ENCODE measurements at regions not wholly inside any gene's neighbourhood (a gene's known extent, or its start where the extent isn't known, plus 50 kb on each side); places are given as distances from the start of the nearest gene placed in this dataset.
A peak's percentile ranks its signal among the peaks of the same experiment; 100 is the strongest.

DNA sequence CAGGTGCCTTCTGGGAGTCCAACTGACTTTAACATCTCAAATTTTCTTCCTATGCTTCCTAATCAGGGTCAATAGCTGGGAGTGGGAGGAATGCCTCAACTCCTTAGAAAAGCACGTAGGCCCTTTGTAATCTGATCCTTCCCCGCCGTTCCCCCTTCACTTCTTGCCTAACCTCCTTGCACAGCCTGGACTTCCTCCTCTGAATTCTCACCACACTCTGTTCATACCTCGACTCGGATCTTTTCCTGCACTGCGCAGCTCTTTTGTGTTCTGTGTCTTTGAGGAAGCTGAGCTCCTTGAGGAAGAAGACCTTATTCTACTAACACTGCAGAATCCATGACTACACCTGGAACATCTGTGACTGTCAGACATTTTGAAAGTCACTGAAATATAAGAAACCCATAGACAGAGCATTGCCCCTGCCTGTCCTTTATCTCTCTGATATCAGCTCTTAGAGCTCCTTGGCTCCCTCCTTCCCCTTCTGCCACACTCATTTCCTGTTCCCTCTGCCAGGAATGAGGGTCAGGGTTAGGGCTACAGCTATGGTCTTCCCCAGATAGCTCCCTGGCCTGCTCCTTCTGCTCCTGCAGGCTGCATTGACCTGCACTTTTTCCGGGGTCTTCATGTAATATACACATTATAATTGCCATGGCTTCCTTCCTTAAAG lies 140.2 kb upstream of the LDB2 start:
- no peaks in the 10 kb centered on the region for H3K27me3 ChIP-seq (ENCODE audit: control insufficient read depth in 1 of 2, insufficient read depth in 1 of 2, low read length in 2 of 2)
- H3K18ac ChIP-seq (ENCODE audit: low read depth in 1 of 2, low read length in 2 of 2) = no peak overlapping the region
- no peak overlapping the region for H3K4me3 ChIP-seq (ENCODE audit: insufficient read depth in 1 of 2, low read depth in 1 of 2, low read length in 2 of 2)
- no peak overlapping the region for H2BK12ac ChIP-seq (ENCODE audit: low read length in 2 of 2)
- no peak overlapping the region for H2AFZ ChIP-seq (ENCODE audit: low read depth, low read length)
- no peaks in the 10 kb centered on the region for H3K36me3 ChIP-seq (ENCODE audit: control insufficient read depth in 1 of 2, insufficient read depth in 2 of 2, low read depth in 1 of 2, low read length in 2 of 2)
- H3K4ac ChIP-seq (ENCODE audit: low read depth in 1 of 2, low read length in 2 of 2) = no peak overlapping the region
- no peak for DNase-seq
- no peaks in the 10 kb centered on the region for H3K9me3 ChIP-seq (ENCODE audit: control insufficient read depth, low read length)
- H2BK5ac ChIP-seq (ENCODE audit: low read depth, low read length, poor library complexity, severe bottlenecking) = no peak overlapping the region
- H3K23ac ChIP-seq (ENCODE audit: low read length in 2 of 2) = no peak overlapping the region
- H2BK120ac ChIP-seq (ENCODE audit: low read depth, low read length) = no peak overlapping the region
- no peak overlapping the region for H2AK5ac ChIP-seq (ENCODE audit: low read length, severe bottlenecking)
- no peak overlapping the region for H3K14ac ChIP-seq (ENCODE audit: low read length in 2 of 2)
- H2BK15ac ChIP-seq (ENCODE audit: low read depth, poor library complexity, severe bottlenecking) = no peak overlapping the region
- no peaks in the 10 kb centered on the region for H3K79me1 ChIP-seq (replicated peaks; ENCODE audit: low read length, poor library complexity, severe bottlenecking)
- 77% methylated on average over 7 of the region's 7 CpGs for WGBS
- H4K91ac ChIP-seq (ENCODE audit: low read length) = peak overlapping the region; percentile 68
- H3K4me1 ChIP-seq (ENCODE audit: control insufficient read depth, insufficient read depth, low read depth, low read length) = no peaks in the 10 kb centered on the region
- H3K9ac ChIP-seq (ENCODE audit: low read length) = no peak overlapping the region
- H3K4me2 ChIP-seq (ENCODE audit: low read length, poor library complexity, severe bottlenecking) = no peak overlapping the region
- no peak overlapping the region for H3K27ac ChIP-seq (ENCODE audit: low read length, poor library complexity, severe bottlenecking)
- H4K8ac ChIP-seq (ENCODE audit: low read length) = peak overlapping the region; percentile 84

DNA sequence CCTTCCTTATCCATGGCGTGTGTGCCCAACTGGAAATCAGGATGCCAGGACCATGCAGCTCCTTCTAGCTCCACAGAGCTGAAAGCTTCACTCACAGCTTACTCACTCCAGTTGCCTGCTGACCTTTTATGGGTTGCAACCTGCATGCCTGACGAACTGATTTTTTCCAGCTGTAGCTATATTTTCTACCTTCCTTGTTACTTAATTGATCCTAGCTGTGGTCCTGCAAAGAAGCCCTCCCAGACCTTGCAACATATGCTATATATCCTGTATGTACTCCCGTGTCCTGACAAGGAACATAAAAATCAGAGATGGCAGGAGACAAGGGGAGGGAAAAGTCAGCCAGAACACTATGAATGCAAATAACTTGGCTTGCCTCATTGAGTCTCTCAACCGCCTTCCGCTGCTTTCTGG lies 135.3 kb upstream of the LDB2 start:
- H3K36me3 ChIP-seq (ENCODE audit: control insufficient read depth in 1 of 2, insufficient read depth in 2 of 2, low read depth in 1 of 2, low read length in 2 of 2) = no peaks in the 10 kb centered on the region
- no peak overlapping the region for H3K4ac ChIP-seq (ENCODE audit: low read depth in 1 of 2, low read length in 2 of 2)
- H2BK15ac ChIP-seq (ENCODE audit: low read depth, poor library complexity, severe bottlenecking) = no peak overlapping the region
- no peak overlapping the region for H2BK12ac ChIP-seq (ENCODE audit: low read length in 2 of 2)
- H3K4me1 ChIP-seq (ENCODE audit: control insufficient read depth, insufficient read depth, low read depth, low read length) = no peaks in the 10 kb centered on the region
- no peak overlapping the region for H4K8ac ChIP-seq (ENCODE audit: low read length)
- H2BK120ac ChIP-seq (ENCODE audit: low read depth, low read length) = no peak overlapping the region
- H3K23ac ChIP-seq (ENCODE audit: low read length in 2 of 2) = no peak overlapping the region
- no peak overlapping the region for H3K27ac ChIP-seq (ENCODE audit: low read length, poor library complexity, severe bottlenecking)
- H2AFZ ChIP-seq (ENCODE audit: low read depth, low read length) = no peak overlapping the region
- H2AK5ac ChIP-seq (ENCODE audit: low read length, severe bottlenecking) = no peak overlapping the region
- H3K4me2 ChIP-seq (ENCODE audit: low read length, poor library complexity, severe bottlenecking) = no peak overlapping the region
- WGBS = 77% methylated on average over 5 of the region's 5 CpGs
- H3K79me1 ChIP-seq (replicated peaks; ENCODE audit: low read length, poor library complexity, severe bottlenecking) = no peaks in the 10 kb centered on the region
- H4K91ac ChIP-seq (ENCODE audit: low read length) = no peak overlapping the region
- no peaks in the 10 kb centered on the region for H3K27me3 ChIP-seq (ENCODE audit: control insufficient read depth in 1 of 2, insufficient read depth in 1 of 2, low read length in 2 of 2)
- H3K9ac ChIP-seq (ENCODE audit: low read length) = peak overlapping the region; percentile 13
- H3K14ac ChIP-seq (ENCODE audit: low read length in 2 of 2) = peak overlapping the region in 1 of 2 experiments; percentile 11
- no peaks in the 10 kb centered on the region for H3K9me3 ChIP-seq (ENCODE audit: control insufficient read depth, low read length)
- no peak overlapping the region for H3K4me3 ChIP-seq (ENCODE audit: insufficient read depth in 1 of 2, low read depth in 1 of 2, low read length in 2 of 2)
- H2BK5ac ChIP-seq (ENCODE audit: low read depth, low read length, poor library complexity, severe bottlenecking) = no peak overlapping the region
- no peak overlapping the region for H3K18ac ChIP-seq (ENCODE audit: low read depth in 1 of 2, low read length in 2 of 2)
- no peak for DNase-seq

DNA sequence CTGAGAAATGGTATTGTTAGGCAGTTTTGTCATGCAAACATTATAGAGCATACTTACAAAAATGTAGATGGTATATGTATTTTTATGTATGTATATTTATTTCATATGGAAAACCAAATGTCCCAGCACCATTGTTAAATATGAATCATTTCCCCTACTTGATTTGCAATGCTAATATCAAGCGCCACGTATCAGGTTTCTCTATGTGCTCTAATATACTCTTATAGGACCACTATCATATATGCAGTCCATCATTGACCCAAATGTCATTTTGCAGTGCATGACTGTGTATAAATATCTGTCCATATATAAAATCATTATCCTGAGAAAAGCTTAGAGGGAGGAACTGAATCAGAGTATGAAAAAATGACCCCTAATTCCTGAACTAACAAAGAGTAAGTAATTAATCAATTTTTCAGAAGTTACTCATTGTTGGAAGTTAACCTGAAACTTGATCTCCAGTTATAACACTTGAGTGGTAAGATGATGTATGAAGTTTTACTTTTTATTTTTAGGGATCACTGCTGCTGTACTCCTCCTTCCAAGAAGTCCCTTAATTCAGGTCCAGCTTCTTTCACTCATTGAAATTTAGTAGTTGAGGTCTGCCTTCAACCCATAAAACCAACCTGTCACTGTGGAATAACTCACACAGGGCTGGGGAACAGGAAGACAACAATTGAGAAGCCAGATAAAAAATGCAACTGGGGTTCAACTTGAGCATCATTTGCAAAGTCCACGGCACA lies 134.8 kb upstream of the LDB2 start:
- no peak overlapping the region for H4K91ac ChIP-seq (ENCODE audit: low read length)
- no peaks in the 10 kb centered on the region for H3K79me1 ChIP-seq (replicated peaks; ENCODE audit: low read length, poor library complexity, severe bottlenecking)
- H2AK5ac ChIP-seq (ENCODE audit: low read length, severe bottlenecking) = no peak overlapping the region
- H3K4ac ChIP-seq (ENCODE audit: low read depth in 1 of 2, low read length in 2 of 2) = no peak overlapping the region
- H2AFZ ChIP-seq (ENCODE audit: low read depth, low read length) = no peak overlapping the region
- no peak overlapping the region for H4K8ac ChIP-seq (ENCODE audit: low read length)
- no peak overlapping the region for H3K4me2 ChIP-seq (ENCODE audit: low read length, poor library complexity, severe bottlenecking)
- no peak overlapping the region for H3K4me3 ChIP-seq (ENCODE audit: insufficient read depth in 1 of 2, low read depth in 1 of 2, low read length in 2 of 2)
- no peaks in the 10 kb centered on the region for H3K9me3 ChIP-seq (ENCODE audit: control insufficient read depth, low read length)
- H2BK5ac ChIP-seq (ENCODE audit: low read depth, low read length, poor library complexity, severe bottlenecking) = no peak overlapping the region
- no peaks in the 10 kb centered on the region for H3K36me3 ChIP-seq (ENCODE audit: control insufficient read depth in 1 of 2, insufficient read depth in 2 of 2, low read depth in 1 of 2, low read length in 2 of 2)
- no peak for DNase-seq
- no peaks in the 10 kb centered on the region for H3K27me3 ChIP-seq (ENCODE audit: control insufficient read depth in 1 of 2, insufficient read depth in 1 of 2, low read length in 2 of 2)
- H2BK15ac ChIP-seq (ENCODE audit: low read depth, poor library complexity, severe bottlenecking) = no peak overlapping the region
- no peak overlapping the region for H3K9ac ChIP-seq (ENCODE audit: low read length)
- H3K14ac ChIP-seq (ENCODE audit: low read length in 2 of 2) = peak overlapping the region in 1 of 2 experiments; percentile 11
- H2BK12ac ChIP-seq (ENCODE audit: low read length in 2 of 2) = no peak overlapping the region
- H3K4me1 ChIP-seq (ENCODE audit: control insufficient read depth, insufficient read depth, low read depth, low read length) = no peaks in the 10 kb centered on the region
- no peak overlapping the region for H3K27ac ChIP-seq (ENCODE audit: low read length, poor library complexity, severe bottlenecking)
- WGBS = 92% methylated on average over 3 of the region's 3 CpGs
- H3K18ac ChIP-seq (ENCODE audit: low read depth in 1 of 2, low read length in 2 of 2) = no peak overlapping the region
- H2BK120ac ChIP-seq (ENCODE audit: low read depth, low read length) = no peak overlapping the region
- no peak overlapping the region for H3K23ac ChIP-seq (ENCODE audit: low read length in 2 of 2)

DNA sequence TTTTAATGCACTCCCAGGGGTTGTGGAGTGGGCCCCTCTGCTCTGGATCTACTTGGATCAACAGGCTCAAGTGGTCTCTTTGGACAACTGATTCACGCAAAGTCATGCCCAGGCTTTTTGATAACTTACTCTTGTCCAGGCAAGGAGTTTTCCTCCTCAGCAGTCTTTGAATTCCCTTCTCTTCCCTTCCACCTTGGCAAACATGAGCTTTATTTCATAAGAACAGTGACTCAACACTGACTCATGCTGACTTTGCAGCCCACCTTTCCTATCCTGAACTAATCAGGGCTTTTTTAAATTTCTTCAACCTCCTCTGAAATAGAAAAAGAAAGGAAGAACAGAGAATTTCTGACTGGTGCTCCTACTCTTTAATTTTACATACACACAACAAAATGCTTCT lies 132.1 kb upstream of the LDB2 start:
- no peaks in the 10 kb centered on the region for H3K4me1 ChIP-seq (ENCODE audit: control insufficient read depth, insufficient read depth, low read depth, low read length)
- H3K18ac ChIP-seq (ENCODE audit: low read depth in 1 of 2, low read length in 2 of 2) = no peak overlapping the region
- H3K36me3 ChIP-seq (ENCODE audit: control insufficient read depth in 1 of 2, insufficient read depth in 2 of 2, low read depth in 1 of 2, low read length in 2 of 2) = no peaks in the 10 kb centered on the region
- H2BK5ac ChIP-seq (ENCODE audit: low read depth, low read length, poor library complexity, severe bottlenecking) = no peak overlapping the region
- H3K27me3 ChIP-seq (ENCODE audit: control insufficient read depth in 1 of 2, insufficient read depth in 1 of 2, low read length in 2 of 2) = no peaks in the 10 kb centered on the region
- peak overlapping the region; percentile 61 for H3K9ac ChIP-seq (ENCODE audit: low read length)
- no peak overlapping the region for H3K23ac ChIP-seq (ENCODE audit: low read length in 2 of 2)
- no peaks in the 10 kb centered on the region for H3K79me1 ChIP-seq (replicated peaks; ENCODE audit: low read length, poor library complexity, severe bottlenecking)
- H3K27ac ChIP-seq (ENCODE audit: low read length, poor library complexity, severe bottlenecking) = no peak overlapping the region
- WGBS = 48% methylated on average over 1 of the region's 1 CpG
- H2BK12ac ChIP-seq (ENCODE audit: low read length in 2 of 2) = no peak overlapping the region
- peak; percentile 75 for DNase-seq
- H4K91ac ChIP-seq (ENCODE audit: low read length) = no peak overlapping the region
- H3K4ac ChIP-seq (ENCODE audit: low read depth in 1 of 2, low read length in 2 of 2) = no peak overlapping the region
- H2BK120ac ChIP-seq (ENCODE audit: low read depth, low read length) = no peak overlapping the region
- H2BK15ac ChIP-seq (ENCODE audit: low read depth, poor library complexity, severe bottlenecking) = no peak overlapping the region
- no peak overlapping the region for H2AK5ac ChIP-seq (ENCODE audit: low read length, severe bottlenecking)
- H2AFZ ChIP-seq (ENCODE audit: low read depth, low read length) = no peak overlapping the region
- no peak overlapping the region for H3K14ac ChIP-seq (ENCODE audit: low read length in 2 of 2)
- H3K4me3 ChIP-seq (ENCODE audit: insufficient read depth in 1 of 2, low read depth in 1 of 2, low read length in 2 of 2) = no peak overlapping the region
- H4K8ac ChIP-seq (ENCODE audit: low read length) = no peak overlapping the region
- no peak overlapping the region for H3K4me2 ChIP-seq (ENCODE audit: low read length, poor library complexity, severe bottlenecking)
- H3K9me3 ChIP-seq (ENCODE audit: control insufficient read depth, low read length) = no peaks in the 10 kb centered on the region

Data from mesenchymal stem cell (in vitro differentiated cells and primary cell).